Hematopoietic multipotent progenitor cell treated with erythropoietin and hydrocortisone succinate and interleukin-3 and kit ligand, for 4 days (in vitro differentiated cells): ENCODE measurements at regions not wholly inside any gene's neighbourhood (a gene's known extent, or its start where the extent isn't known, plus 50 kb on each side); places are given as distances from the start of the nearest gene placed in this dataset.

Experiments used
- DNase-seq: peaks from one replicate; pipeline ENCODE4 v3.0.0-alpha.2; 2015

DNA sequence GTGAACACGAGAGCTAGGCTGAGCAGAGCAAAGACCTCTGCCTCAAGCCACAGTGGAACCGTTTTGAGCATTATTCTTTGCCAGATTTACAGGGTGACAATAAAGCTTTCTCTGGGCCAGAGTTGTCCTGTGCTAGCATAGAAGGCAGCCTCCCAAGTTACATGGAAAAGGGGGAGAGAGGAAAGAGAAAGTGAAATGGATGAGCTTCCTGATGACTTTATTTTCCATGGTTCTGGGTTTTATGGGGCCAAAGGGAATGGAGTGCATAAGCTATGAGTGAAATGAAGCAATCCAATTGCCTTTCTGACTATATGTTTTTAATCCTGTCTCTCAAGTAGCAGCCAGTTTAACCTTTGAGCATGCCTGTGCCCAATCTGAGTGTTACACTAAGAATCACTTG, 428.4 kb downstream of the COG6 start:
- DNase-seq: no peak

DNA sequence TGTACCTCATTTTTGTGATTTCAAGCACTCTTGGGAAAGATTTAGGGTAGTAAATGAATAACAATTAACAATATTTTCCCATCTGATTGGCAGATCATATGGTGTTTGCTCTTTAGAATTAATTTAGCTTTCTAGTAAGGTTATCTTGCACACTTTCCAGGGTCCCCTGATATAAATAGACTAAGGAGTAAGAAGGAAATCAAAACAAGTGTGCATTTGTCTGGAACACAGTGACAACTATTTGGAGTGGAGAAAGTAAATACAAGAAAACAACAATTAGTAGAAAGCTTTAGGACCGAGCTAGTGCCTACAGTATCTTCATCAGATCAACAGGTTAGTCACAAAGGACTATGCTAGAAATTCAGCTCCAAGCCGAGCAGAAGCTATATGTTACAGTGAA, 429.5 kb downstream of the COG6 start:
- no peak for DNase-seq

DNA sequence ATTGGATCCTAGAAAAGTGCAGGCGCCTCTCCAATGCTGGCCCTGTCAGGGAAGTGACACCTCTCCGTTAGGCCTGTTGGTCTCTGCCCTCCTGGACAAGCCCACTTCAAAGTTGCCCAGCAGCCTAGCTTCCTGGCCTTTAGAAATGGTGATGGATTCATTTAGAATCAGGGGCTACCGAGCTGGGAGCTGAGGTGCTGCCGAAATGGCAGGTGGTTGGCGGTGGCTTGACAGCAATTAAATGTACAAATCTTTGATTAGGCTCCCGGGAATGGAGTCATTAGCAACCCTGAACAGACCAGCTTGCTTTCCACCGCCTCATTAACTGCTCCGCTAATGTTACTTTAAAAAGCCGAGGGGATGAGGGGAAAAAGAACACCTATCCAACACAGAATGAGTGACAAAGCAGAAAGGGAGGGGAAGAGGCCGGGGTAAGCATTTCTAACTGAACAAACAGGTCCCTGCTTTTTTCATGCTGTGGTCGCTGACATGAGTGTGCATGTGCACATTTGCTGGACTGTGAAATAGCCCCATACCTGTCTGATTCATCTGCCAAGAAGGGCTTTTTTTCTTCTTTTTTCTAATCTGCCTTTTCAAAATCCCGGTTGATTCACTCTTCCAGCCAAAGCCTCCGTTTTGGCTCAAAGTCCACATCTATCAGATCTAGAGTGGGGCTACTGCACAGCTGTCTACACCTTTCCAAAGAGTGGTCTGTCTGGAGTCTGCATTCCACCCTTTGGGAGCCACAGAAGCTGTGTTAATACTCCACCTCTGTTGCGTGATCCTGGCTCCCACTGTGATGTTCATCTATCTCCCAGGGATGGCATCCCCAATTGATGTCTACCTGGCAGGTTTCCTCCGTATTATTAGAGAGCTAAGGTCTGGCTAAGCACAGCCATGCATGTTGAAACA, 431.9 kb downstream of the COG6 start:
- DNase-seq: no peak

GRCh38 chr13:40094056-40094455, 438.6 kb downstream of the COG6 start:
- DNase-seq: no peak

- no peak for DNase-seq
Observed at GRCh38 chr13:40095695-40096356, 440.4 kb downstream of the COG6 start.

DNA sequence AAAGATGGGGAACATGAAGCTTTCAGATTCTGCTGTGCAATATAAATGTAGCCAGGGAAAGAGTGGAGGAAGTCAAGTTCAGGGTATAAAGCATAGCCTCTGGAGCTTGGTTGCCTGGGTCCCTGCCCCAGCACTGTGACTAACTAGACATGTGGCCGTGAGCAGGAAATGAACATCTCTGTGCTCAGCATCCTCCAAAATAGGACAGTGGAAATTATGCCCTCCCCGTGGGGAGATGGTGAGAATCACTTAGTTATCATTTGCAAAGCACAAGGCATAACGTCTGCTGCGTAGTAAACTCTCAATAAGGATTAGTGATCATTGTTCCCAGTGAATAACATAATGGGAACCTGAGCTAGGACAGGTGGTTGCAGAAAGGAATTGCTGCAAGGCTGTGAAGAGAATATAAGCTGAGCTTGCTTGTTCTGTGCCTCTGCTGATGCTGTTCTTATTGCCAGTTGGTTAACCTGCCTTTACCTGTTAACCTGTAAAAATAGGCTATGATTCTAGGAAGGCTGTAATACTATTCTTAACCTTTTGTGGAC, 441.0 kb downstream of the COG6 start:
- DNase-seq: no peak

- DNase-seq: no peak
Observed at GRCh38 chr13:40098246-40098645, 442.8 kb downstream of the COG6 start.

DNA sequence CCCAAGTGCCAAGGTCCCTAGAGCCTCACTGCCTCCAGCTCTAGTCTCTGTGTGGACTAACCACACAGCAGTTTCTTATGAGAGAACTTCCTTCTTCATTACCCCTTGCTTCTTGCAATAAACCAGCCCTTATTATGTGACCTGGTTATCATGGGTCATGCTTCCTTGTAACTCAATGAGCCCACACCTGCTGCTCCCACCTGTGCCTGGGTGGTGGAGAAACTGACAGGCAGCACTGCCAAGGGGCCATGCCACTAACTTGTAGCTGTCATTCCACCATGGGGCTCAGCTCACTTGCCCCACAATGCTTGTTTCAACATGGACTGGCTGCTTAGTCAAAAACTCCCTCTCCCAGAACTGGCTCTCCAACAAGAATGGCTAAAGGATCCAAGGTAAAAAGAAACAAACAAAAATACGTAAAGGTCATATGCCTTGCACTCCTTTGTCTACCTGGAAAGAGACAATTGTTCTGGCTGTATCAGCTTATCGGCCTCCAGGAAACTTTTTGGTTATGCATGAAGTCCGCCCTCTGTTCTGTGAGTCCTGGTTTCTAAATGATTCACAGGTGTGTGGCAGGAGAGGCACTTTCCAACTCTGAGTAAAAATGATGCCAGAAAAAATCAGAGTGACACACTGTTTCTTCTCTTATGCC, 446.4 kb downstream of the COG6 start:
- peak; percentile 2 for DNase-seq

DNA sequence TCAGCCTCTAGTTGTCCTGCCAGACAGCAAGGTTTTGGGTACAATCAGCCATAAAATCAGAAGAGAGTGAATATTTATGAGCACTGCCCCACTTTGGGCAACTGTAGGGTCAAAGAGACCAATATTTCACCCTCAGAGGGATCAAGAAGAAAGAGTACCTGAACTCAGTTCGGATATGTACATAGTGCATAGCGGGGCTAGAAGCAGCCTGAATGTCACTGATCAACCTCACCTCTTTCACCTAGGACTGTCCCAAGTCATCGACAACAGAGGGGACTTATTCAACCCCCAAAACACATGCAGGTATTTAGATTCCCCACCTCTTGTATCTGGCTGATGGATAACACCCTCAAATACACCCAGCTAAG, 446.9 kb downstream of the COG6 start:
- DNase-seq: no peak

GRCh38 chr13:40102854-40103253, 447.4 kb downstream of the COG6 start:
- no peak for DNase-seq

DNA sequence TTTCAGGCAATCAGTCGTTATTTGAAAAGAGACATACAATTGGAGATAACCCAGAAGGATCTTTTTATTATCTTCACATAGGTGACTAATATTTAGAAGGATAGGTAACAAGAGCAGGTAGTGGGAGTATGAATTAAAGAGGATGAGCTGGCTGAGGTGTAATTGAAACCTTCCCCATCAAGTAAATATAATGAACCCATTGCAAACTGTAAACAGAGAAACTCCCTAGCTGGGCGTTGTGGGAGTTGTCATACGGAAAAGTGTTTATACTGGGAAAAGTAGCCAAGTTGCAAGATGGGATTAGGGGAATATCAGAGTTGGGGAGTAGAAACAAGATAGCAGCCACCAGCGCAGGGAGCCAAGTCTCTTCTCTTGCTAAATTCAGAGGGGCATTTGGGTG, 448.4 kb downstream of the COG6 start:
- DNase-seq: no peak

GRCh38 chr13:40105231-40105630, 449.8 kb downstream of the COG6 start:
- DNase-seq: no peak

DNA sequence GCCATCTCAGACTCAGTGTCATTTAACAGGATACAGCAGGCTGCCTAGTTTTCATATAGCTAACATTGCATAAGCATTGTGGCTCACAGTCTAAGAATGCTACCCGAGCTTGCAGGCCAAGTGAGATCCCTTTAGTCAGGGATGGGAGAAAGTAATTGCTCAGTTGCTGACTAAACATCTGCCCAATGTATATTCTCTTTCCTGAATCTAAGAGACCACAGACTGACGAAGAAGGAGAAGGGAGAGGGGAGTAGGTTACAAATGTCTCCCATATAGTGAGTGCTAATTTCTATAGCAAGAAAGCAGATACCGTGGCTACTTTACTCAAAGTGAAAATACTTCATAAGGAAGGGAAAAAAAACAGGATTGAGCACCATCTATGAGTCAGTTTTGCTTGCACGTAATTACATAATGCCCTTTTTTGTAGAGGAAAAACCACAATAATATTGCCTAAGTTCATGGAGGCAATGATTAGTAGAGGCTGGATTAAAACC, 453.9 kb downstream of the COG6 start:
- DNase-seq: no peak

GRCh38 chr13:40113643-40114304, 458.3 kb downstream of the COG6 start:
- no peak for DNase-seq

DNA sequence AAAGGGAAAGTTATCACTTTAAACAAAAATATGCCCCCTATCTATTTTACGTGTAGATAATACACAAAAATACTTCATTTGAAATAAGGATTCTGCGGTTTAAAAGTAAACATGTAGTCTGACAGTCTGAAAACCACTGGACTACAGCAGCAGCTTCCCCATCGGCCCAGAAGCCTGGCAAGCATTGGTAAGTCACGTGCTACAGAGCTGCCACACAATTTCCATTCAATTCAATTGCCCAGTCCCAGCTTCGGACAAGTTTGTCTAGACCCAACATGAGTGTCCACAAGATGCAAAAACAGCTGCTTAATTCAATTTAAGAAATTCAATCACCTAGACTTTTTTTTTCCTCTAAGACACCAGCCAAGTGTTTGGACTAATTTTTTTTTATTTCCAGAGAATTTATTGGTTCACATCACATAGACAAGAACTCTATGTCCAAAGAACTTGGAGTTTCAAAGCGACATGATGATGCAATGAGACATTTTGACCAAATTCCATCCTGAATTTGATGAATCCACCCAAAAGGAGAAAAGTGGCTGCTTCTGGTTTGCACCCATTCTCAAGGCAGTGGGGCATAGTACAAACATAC, 458.9 kb downstream of the COG6 start:
- DNase-seq: no peak

GRCh38 chr13:40115426-40115825, 460.0 kb downstream of the COG6 start:
- DNase-seq: no peak

DNA sequence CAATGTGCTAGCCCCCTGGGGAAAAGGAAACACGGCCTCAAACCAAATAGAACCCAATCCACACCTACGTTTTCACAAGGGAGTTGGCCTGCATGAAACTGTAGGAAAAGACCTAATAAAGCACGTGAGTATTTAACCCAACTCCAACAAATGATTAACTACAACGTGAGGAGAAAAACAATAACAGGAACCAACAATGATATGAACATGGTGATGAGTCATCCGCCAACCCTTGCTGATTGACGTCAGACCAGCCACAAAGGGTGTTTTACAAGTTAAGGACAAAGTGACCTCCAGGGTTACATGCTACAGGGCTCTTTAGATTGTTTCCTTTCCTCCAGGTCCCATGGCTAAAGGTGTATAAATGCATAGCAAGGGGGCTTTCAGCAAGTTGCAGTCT, 460.5 kb downstream of the COG6 start:
- DNase-seq: peak; percentile 73

DNA sequence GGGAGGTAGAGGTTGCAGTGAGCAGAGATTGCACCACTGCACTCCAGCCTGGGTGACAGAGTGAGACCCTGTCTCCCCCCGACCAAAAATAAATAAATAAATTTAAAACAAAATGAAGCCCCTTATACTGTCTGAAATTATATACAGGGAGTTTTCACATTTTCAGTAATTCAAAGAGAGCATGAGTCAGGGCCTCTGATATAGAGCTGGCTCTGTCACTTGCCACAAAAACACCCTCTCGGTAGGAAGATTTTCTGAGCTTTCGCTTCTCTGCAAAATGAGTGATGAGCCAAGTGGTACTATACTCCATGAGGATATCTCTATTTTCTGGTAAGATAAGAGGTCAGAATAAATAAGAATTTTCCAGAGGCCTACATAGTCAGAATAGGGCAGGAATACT, 462.9 kb downstream of the COG6 start:
- DNase-seq: no peak

DNA sequence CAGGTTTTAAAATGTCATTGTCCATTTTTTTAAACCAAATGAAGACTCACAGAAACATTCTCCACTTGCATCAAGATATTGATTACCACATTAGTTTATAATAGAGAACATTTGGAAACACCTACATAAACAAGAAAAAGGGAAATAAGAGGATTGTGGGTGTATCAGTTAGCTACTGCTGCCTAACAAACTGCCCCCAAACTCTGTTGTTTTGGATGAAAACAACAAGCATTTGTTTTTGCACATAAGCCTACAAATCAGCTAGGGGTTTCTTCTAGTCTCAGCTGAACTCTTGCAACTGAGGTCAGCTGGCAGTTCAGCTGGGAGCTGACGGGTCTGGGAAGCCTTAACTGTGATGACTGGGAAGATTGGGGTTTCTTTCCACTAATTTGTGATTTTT, 464.4 kb downstream of the COG6 start:
- DNase-seq: no peak

- no peak for DNase-seq
Observed at GRCh38 chr13:40120288-40120687, 464.8 kb downstream of the COG6 start.

GRCh38 chr13:40120781-40121180, 465.3 kb downstream of the COG6 start:
- no peak for DNase-seq

DNA sequence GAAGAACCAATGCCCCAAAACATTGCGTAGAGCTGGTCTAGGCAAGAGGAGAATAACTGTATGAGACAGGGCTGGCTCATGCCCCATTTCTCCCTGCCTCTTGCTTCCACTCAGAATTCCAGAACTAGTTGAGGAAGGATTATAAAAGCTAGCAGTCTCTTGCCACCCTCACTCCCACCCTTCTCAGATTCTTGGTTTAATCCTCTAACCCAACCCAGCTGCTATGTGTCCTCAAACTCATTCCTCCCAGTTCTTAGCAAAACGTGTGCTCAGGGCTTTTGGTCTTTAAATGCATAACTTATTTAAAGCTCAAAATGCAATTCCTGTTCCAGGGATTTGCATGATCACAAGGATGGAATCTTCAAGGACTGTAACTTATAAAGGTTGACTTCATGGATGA, 466.3 kb downstream of the COG6 start:
- no peak for DNase-seq
